Hippocampal formation (tissue), 2 donors: ENCODE measurements at regions not wholly inside any gene's neighbourhood (a gene's known extent, or its start where the extent isn't known, plus 50 kb on each side); places are given as distances from the start of the nearest gene placed in this dataset.

Source experiments
- DNase-seq, 2 donors: peaks; one replicate each; lab custom pipeline; 2025; lab: John Stamatoyannopoulos, UW

DNA sequence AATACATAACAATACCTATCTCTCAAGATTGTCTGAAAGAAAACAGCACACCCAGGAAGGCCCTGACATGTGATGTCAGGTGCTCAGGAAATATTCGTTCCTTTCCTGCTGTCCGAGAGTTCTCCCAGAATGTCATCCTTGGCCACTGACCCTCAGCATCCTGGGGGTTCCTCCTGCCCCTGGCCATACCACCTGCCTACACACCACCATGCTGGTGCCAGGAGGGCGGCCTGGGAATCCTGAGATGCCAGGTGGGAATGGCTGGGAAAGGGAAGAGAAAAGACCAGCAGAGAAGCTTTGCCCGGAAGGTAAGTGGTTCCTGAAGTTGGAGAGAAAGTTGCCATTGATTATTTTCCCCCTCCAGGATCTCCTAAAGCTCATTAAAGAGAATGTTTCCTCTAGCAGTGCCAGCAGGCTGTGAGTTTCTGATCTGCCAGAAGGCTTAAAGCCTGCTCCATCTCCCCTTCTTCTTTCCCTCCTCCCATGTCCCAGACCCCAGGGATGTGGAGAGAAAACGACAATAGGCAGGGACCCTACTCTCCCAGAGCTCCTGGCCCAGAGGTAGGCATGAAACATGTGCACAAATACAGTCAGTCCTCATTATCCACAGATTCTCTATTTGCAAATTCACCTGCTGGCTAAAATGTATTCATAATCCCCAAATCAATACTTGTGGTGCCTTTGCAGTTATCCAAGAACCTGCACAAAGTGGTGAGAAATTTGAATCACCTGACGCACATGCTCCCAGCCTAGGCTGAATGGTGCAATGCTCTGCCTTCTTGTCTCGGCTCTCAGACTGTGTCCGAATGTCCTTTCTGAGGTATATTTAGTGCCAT lies 147.1 kb upstream of the MYCN start:
- no peak for DNase-seq

DNA sequence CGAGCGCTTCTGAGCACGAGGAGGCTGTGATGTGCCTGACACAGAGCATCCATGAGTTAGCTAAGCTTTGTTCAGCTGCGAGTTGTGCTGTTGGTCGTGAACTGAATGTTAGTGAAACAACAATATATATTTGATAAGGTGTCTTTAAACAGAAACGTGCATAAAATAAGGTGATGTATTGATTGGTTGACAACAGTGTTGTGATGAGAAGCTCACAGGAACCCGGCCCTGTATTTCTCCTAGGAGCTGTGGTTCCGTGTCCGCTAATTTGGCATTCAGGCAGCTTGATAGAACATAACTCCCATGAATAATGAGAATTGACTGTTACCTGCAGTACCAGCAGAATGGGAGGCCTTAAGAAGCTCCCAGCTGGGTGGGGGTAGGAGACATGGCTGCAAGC lies 146.4 kb upstream of the MYCN start:
- DNase-seq = no peak

DNA sequence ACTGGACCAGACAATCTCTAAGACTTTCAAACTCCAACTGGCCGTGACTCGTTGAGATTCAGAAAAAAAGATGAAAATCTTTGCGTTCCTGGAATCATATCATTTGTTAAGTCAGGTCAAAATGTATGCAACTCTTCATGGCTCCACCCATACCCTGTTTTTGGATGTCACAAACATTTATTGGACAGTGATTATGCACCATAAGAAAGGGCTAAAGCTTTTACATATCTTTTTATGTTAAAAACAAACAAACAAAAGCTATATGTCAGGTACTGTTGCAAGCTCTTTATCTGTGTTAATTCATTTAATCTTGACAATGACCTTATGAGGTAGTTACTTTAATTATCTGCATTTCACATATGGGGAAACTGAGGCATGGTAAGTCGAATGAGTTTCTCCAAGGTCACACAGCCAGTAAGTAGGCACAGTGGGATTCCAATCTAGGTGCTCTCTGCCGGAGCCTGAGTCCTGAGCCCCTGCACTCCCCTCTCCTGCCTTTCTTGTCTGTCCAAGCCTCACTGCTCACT lies 145.7 kb upstream of the MYCN start:
- no peak for DNase-seq

DNA sequence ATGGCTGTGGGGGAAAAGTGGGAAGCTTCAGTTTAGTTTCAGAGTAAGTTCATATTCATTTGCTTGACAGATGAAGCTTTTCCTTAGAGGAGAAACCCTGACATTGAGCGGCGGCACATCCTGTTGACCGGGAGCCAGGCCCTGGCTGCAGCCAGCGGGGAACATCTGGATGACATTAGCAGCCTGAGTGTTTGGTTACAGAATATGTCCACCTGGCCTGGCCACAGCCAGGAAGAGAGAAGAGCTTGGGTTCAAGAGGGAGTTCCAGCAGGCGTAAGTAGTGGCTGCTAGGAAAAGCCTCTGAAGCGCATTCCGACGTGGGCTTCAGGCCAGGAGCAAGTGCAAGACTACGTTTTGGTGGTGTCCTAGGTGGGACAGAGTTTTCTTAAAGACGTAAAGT lies 144.9 kb upstream of the MYCN start:
- DNase-seq = no peak

DNA sequence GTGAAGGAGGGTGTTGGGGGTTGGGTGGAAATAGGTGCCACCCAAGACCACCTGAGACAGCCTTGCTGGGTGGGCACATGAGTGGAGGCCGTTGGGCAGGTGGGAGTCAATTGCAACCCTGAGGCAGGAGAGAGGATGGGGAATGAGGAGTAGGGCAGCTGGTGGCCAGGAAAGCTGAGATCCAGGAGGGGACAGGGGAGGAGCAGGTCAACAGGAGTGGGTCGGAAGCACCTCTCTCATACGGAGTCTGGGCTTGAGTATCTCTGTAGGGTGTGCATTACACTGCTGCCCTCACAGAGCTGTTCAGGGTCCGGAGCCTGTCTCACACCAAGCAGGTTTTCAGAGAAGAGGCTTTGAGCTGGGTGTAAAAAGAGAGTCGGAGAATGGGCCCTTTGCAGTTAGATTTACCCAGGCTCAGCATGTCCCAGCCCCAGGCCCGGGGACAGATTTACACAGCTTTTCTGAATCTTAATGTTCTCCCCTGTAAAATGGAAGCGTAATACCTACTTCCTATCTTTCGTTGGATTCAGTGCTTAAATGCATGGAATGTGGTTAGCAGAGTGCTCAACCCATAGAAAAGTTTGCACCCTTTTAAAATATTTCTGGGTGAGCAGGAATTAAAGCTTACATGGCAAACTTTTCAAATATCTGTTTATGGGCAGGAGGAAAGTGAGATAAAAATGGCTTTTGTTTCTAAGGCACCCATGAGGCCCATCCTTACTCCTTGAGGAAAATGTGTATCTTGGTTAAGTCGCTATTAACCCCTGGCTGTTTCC lies 144.0 kb upstream of the MYCN start:
- DNase-seq = no peak

DNA sequence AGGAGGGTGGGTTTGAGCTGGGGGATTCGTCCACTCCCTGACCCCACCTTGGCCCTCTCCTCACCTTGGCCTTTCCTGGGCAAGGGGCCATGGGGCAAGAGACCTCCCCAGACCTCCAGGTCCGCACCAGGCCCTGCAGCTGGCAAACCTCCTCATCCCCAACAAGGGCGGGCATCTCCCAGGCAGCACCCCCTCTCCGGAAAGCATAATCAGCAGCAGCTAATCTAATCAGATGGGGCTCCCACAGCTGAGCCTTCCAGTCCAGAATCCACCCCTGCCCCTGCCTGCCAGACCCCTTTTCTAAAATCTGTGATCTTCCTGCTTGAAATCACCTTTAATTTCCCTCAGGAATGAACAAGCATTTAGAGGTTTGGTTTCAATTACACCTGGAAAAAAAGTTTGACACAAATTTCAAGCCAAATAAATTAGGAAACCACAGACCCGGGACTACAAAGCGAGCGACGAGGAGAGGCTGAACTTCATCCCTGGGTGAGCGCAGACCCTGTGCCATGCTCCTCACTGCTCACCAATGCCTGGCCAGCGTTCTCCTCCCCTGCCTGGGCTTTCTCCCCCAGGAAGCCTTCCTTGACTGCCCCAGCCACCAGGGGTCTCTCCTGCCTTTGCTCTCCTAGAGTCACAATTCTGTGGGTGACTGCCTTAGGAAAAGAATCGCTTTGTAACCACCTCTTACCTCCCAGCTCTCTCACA lies 143.0 kb upstream of the MYCN start:
- no peak for DNase-seq

DNA sequence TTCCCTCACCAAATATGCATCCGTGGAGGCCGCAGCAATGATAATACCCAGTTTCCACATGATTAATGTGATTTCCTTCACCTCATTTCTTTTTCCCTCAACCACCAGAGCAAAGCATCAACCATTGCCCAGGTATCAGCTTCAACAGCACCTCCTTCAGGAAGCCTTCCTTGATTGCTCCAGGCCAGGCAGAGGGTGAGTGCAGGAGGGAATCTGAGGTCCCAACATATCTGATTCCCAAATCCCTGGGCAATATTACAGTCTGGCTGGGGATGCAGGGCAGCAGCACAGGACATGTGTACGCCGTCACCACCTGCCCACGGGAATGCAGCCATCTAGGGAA lies 142.4 kb upstream of the MYCN start:
- no peak for DNase-seq

DNA sequence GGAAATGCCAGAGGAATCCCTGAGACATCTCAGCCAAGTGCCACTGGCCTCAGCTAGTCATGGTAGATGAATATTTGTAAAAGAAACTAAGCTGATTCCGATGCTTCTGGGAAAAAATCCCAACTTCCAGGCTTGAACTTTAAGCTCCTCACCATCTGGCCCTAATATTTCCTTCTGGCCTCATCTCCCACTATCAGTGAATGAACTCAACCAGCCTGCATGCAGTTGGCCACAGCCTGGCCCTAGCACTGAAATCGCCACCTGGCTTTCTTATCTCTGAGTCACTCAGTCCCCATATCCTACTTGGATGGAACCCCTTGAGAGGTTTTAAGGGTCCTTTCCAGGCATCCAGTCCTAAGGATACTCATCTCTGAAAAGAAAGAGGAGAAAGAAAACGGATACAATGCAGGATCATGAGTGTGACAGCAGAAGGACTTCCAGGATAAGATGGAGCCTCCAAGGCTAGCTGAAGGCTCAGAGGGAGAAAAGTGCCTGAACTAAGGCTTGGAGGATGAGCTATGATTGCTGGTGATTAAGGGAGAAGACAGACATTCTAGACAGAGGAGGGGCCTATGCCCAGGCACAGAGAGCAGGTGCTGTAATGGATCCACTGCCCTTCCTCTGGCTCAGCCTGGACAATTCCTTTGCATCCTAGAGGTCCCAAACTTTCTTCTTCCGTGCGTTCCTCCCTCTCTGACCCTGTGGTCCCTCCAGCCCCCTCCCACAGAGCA lies 141.5 kb upstream of the MYCN start:
- no peak for DNase-seq

DNA sequence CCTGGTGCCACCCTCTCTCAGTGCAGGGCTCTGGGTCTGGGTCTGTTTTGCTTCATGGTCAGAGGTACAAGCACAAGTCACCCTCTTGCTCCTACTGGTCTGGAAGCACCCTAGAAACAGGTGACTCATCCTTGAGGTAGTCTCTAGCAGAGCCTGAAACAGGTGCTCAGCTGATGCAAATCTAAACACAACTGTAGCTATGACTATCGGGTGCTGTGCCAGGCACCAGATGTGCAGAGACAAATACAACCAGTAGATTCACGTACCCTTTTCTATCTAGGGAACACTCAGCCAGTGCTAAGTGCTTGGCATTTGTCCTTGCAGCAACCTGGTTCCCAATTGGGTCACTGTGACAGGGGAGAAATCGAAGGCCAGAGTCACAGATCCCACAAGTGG lies 140.9 kb upstream of the MYCN start:
- no peak for DNase-seq

DNA sequence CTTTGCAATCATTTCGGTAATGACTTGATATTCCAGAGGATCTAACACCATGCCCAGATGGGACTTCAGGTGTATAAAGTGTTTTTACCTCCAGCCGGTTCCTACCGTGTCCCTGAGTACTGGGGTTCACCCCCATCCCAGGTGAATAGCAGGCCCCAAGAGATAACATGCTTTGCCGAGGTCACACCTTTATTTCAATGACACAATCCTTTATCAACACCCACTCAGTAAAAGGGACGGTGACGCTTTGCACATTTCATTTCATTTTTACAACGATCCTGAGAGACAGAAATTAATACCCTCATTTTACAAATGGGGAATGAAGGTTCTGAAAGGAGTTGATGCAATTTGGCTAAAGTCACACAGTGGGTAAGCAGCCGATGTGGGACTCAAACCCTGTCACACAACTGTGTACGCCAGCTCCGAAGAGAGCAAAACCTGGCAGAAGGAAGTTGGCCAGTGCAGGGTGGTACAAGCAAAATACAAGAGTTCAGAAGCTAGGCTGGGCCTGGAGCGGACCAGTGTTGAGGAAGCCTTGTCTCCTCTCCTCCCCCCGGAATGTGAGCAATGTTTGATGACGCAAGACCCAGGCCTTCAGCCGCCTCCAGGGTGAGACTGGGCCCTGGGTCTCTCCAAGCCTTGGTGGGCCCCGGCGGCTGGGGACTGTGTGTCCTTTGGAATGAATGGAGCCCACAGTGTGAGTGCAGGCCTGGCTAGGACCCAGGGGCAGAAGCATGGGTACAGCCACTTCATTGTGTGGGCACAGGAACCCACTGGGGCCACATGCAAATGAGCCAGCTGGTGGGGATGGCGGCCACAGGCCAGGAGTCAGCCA lies 139.6 kb upstream of the MYCN start:
- peak; percentile 91 for DNase-seq

DNA sequence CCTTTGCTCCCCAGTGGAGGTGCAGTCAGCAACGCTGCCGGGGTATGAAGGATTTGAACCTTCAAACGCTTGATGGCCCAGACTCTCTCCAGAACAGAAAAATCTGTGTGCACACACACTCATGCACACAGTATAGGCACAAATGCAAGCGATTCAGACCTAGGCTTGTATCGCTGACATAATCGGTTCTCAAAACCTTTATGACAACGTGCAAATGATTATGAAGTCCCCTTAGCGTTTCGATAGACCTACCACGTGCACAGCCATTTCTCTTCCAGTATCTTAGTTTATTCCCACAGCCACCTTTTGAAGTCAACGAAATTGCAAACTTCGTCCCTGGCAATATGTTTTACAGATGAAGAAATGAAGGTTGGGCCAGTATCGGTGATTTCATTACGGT lies 138.9 kb upstream of the MYCN start:
- no peak for DNase-seq

DNA sequence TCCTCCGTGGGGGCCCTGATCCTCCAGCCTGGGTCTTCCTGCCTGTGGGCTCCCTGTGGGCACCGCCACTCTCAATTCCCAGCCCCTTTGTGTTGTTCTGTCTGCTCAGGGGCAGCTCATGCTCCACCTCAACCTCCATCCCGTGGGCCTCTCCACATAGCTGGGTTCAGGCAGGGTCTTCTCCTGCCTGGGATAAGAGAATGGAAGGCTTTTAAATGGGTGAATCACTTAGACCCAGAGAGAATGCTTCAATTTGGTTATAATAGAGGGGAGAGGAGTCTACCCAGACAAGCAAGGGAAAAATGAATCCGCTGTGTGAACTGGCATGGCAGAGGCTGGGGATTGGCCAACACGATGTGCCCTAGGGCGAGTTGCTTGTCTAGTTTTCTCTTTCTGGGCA lies 138.4 kb upstream of the MYCN start:
- DNase-seq = no peak

DNA sequence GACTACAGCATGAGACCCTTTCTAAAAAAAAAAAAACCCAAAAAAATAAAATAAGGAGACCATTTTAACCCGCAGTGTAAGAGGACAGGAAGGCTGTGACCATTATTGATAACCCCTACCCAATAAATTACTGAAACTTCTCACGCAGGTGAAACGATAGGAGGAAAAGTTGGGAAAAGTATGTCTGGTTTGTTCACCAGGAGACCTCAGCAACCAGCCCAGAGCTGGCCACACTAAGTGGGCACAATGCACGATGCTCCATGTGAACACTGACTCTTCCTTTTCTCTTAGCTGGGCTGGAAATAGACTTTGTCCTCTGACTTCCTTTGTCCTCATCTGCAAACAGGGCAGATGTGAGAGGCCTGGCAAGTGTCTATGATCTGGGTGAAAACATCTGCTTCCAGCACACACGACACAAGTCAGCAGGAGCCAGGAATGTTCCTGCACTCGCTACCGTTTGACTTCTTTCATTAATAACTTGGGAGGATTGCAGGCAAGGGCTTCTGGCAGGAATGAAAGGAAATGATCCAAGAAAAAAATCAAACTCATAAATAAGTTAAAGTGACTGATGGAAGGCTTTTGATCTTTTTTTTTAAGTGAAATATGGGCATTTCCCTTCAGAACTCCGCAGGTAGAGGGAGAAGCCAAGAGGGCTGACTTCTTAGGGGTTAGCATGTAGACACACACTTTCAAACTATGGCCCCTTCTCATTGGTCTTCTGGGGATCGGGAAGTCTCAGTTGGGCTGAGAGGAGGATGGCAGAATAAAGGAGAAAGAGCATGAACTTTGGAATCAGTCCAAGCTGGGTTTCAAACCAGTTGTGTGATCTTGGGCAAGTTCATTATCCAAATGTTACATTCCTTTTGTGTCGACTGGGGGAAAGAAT lies 137.4 kb upstream of the MYCN start:
- no peak for DNase-seq

DNA sequence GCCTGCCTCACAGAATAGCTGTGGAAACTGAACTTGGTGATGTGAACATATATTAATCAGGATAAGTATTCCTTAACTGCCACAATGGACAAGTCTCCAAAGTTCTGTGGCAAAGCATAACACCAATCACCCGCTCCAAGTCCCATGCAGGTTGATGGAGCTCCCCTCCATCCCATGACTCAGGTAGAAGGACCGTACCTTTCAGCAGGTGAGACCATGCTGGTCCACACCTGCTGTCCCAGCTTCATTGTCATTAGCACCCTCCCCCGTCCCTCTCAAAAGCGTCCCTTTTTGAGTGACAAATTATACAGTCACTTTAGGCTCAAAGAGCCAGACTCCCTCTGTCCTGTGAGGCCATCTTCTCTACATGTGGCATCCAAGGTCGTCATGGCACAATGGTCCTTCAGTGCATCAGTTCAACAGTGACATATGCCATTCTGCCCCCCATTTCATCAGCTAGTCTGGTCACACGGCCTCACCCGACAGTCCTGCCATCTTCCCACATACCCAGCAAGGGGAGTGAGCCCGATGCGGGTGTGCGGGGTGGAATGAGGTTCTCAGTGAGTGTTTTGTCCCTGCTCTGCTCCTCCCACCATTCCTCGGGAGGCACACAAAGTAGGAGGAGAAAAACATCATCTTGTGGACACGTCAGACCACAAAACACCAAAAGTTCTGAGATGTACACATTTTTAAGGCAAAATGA lies 136.7 kb upstream of the MYCN start:
- DNase-seq = no peak

DNA sequence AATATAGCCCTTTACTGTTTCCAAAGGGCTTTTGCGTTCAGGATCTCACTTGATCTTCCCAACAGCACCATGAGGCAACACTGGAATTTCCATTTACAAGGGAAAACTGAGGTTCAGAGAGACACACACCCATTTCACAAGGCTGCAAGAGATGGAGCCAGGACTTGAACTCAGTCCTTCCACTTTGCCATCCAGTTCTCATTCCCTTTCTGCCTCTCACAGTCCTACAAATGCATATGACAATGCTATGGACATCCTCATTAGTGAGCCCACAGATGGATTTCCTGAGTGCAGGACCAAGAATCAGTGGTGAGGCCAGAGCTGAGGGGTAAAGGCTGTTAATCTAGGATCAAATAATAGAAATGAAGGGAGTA lies 136.1 kb upstream of the MYCN start:
- no peak for DNase-seq

DNA sequence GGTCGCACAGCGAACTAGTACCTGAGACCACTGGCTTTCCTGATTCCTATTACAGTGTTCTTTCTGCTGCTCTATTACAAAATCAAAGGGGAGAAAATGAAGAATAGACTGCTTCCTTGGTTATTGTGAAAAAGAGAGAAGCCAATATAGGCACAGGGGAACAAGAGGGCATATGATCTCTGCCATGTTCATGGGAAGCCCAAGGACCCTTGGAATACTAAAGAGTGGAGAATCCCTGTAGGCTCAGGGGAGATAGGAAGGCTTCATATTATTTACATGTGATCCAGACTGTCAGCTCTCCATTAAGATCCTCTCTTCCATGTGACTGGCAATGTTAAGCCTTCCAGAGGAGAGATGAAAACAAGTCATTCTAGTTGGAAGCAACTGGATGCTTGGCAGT lies 135.7 kb upstream of the MYCN start:
- DNase-seq = no peak

DNA sequence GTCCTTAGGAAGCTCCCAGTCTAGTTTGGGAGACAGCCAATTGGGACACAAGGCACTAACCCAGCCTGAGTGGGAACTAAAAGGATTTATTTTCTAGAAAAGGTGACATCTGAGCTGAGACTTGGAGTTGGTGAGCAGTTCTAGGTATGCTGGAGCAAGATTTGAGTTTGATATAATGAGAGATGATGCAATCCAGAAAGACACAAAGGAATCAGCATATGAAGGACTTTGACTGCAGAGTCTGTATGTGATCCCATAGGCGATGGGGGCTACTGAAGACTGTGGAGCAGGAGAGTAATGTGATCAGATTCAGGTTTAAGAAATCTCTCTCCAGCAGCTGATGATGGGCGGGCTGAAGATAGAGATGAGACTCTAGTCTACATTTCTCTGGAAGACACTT lies 135.1 kb upstream of the MYCN start:
- no peak for DNase-seq

DNA sequence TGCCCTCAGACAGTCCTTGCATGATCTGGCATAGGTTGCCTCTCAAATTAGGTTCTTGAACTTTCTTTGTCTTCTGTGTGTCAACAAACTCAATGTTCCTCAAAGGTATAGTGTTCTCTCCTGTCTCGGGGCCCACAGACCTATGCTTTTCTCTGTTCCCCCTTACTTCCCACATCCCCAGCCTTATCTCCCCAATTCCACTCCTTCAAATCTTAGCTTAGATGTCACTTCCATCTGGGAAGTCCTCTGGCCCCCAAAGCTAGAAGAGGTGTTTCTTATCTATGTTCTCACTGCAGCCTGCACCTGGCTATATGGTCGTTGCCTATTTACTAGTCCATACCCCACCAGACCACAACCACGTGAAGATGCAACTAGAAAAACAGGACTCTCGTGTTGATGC lies 134.6 kb upstream of the MYCN start:
- DNase-seq = no peak

DNA sequence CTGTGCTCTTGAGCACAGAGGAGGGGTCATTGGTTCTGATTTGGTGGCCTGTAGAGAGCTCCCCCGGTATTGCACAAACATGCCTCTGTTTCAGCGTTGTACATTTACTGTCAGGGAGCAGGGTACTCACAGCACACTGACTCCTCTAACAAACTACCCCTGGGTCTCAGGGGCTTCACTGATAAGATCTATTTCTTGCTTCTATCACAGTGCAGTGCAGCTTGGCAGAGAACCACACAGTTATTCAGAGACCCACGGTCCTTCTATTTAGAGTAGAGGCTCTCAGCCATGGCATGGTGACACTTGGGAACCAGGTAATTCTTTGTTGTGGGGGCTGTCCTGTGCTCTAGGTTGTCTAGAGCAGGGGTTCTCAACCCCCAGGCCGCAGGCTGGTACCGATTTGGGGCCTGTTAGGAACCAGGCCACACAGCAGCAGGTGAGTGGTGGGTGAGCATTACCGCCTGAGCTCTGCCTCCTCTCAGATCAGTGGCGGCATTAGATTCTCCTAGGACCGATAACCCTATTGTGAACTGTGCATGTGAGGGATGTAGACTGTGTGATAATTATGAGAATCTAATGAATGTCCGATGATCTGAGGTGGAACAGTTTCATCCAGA lies 133.4 kb upstream of the MYCN start:
- no peak for DNase-seq
